RWPE2 (cell line): ENCODE measurements at regions not wholly inside any gene's neighbourhood (a gene's known extent, or its start where the extent isn't known, plus 50 kb on each side); places are given as distances from the start of the nearest gene placed in this dataset.

ENCODE experiments used
- ATAC-seq: fragments of 200-7000 bp; cut with Tn5 transposase; 3 replicates; pipeline ENCODE4 v1.9.1; 2021; ENCODE audit warnings: low read depth
- DNase-seq: peaks from one replicate; pipeline ENCODE4 v3.0.0-alpha.2; 2020; ENCODE audit warnings: low spot score
- H3K27ac ChIP-seq: fragments of 450-650 bp; 2 replicates; pipeline ENCODE4 v1.5.1; 2017; ENCODE audit warnings: mild to moderate bottlenecking; ENCODE audit not compliant: poor library complexity, severe bottlenecking
- H3K27me3 ChIP-seq: fragments of 250-450 bp; sonication (Bioruptor Pico); 2 replicates; pipeline ENCODE4 v1.5.1; 2021; ENCODE audit warnings: mild to moderate bottlenecking, moderate library complexity; ENCODE audit not compliant: insufficient read depth, poor library complexity, severe bottlenecking
- H3K36me3 ChIP-seq: fragments of 250-450 bp; sonication (Bioruptor Pico); 2 replicates; pipeline ENCODE4 v1.5.1; 2020; ENCODE audit warnings: low read depth, mild to moderate bottlenecking, moderate library complexity
- H3K4me1 ChIP-seq: fragments of 250-450 bp; sonication (Bioruptor Pico); 2 replicates; pipeline ENCODE4 v1.5.1; 2021; ENCODE audit warnings: mild to moderate bottlenecking, moderate library complexity; ENCODE audit not compliant: insufficient read depth, poor library complexity, severe bottlenecking
- H3K4me3 ChIP-seq: fragments of 250-450 bp; sonication (Bioruptor Pico); 2 replicates; pipeline ENCODE4 v1.5.1; 2021; ENCODE audit warnings: mild to moderate bottlenecking, moderate library complexity; ENCODE audit not compliant: severe bottlenecking
- H3K9me3 ChIP-seq: fragments of 250-450 bp; sonication (Bioruptor Pico); 2 replicates; pipeline ENCODE4 v1.5.1; 2021; ENCODE audit warnings: mild to moderate bottlenecking, moderate library complexity; ENCODE audit not compliant: severe bottlenecking
- CTCF ChIP-seq: fragments of 450-650 bp; IDR thresholded peaks from one replicate; pipeline ENCODE4 v1.5.1; 2017; ENCODE audit warnings: mild to moderate bottlenecking, moderate library complexity; ENCODE audit not compliant: poor library complexity, severe bottlenecking

GRCh38 chr2:140013545-140014203, 1233.5 kb upstream of the NXPH2 start:
- TF ChIP-seq CTCF: no peak
- no peaks in the 10 kb centered on the region for H3K27me3 ChIP-seq
- no peaks in the 10 kb centered on the region for H3K4me1 ChIP-seq
- DNase-seq (no peak), ATAC-seq (no peak)
- no peaks in the 10 kb centered on the region for H3K9me3 ChIP-seq
- H3K36me3 ChIP-seq: no peaks in the 10 kb centered on the region
- H3K27ac ChIP-seq: no peak overlapping the region
- no peak overlapping the region for H3K4me3 ChIP-seq

DNA sequence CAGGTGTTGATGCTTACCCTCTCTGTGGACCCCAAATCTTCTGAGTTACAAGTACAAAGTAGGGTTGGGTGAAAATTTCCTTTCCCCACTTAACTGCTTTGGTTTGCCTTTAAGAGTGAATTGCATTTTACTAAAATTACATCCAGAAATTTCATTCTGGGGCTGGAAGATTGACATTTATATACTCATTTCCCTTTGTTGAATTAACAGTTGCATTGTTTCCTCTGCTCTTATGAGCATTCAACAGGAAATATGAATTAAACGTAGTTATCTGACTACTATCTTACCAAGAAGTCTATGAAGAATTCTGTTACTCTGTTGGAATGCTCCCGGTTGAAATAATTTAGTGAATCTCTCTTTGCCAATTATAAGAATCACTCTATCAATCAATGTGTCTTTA, 1231.1 kb upstream of the NXPH2 start:
- TF ChIP-seq CTCF: no peak
- Histone ChIP-seq H3K27ac (no peak overlapping the region), H3K9me3 (no peaks in the 10 kb centered on the region), H3K4me3 (no peak overlapping the region), H3K4me1 (no peaks in the 10 kb centered on the region), H3K27me3 (no peaks in the 10 kb centered on the region), H3K36me3 (no peaks in the 10 kb centered on the region)
- no peak for DNase-seq
- ATAC-seq: no peak

DNA sequence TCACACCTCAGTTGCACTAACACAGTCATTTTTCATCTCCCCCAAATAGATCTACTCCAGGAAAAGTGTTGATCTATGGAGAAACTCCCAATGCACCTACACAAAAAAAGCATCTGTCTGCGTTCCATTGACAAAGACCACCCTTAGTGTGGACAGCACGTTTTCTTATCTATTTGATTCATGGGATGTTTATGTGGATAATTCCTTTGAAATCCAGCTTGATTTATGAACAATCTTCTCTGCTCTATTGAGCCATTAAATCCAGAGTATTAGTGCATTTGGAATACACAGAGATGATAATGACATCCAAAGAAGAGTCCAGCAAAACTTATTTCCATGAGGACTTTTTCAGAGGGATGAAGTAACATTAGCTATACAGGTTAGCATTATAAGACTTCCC, 1221.9 kb upstream of the NXPH2 start:
- H3K4me3 ChIP-seq: no peak overlapping the region
- DNase-seq: no peak
- H3K4me1 ChIP-seq: no peaks in the 10 kb centered on the region
- no peak overlapping the region for H3K27ac ChIP-seq
- H3K27me3 ChIP-seq: no peaks in the 10 kb centered on the region
- no peak for TF ChIP-seq CTCF
- no peaks in the 10 kb centered on the region for H3K9me3 ChIP-seq
- no peaks in the 10 kb centered on the region for H3K36me3 ChIP-seq
- ATAC-seq: no peak

DNA sequence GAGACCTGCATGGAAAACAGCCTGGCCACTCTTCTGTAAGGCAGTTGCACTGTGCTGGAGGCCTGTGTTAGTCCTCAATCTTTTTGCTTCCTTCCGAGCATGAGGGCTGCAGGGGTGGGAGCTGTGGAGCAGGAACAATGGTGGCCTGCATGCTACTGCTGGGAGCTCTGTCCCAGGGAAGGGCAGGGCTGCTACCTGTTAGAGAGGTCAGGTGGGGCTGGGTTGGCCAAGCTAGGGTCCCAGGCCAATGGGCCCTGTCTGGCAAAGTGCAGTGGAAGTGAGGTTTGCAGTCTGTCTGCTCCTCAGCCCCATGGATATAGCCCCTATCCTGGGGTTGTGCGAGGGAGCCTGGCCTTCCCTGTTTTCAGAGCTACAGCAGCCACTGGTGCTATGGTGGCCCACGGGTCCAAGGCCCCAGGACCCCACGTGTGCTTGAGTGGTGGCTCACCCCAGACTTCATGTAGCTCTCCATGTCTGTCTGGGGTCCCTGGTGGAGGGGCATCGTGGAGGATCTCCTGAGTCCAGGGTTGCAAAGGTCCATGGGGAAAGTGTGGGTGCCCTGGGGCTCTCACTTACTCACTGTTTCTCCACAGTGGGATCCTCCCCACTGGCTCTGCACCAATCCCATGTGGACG, 1212.6 kb upstream of the NXPH2 start:
- no peak for ATAC-seq
- no peaks in the 10 kb centered on the region for H3K4me1 ChIP-seq
- no peak overlapping the region for H3K27ac ChIP-seq
- H3K4me3 ChIP-seq: no peak overlapping the region
- peaks cover 4% of the 10 kb centered on the region for H3K27me3 ChIP-seq
- no peak for TF ChIP-seq CTCF
- no peaks in the 10 kb centered on the region for H3K36me3 ChIP-seq
- no peaks in the 10 kb centered on the region for H3K9me3 ChIP-seq
- DNase-seq: no peak

DNA sequence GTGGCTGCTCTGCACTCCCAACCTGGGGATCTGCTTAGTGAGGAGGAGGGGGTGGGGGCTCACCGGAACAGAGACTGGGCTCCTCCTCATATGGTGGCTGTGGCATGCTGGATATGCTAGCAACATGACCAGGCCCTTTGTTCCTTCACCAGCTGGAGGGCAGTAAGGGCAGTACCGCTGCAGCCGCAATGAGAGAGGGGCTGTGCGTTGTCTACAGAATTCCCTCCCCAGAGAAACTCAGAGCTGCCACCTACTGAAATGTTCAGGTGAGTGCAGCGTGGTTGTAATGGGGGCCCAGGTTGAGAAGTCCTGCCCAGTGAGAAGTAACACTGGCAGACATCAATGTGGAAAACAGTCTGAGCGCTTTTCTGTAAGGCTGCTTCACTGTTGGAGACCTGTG, 1211.9 kb upstream of the NXPH2 start:
- no peak overlapping the region for H3K27ac ChIP-seq
- ATAC-seq (no peak), DNase-seq (no peak)
- H3K4me3 ChIP-seq: no peak overlapping the region
- no peaks in the 10 kb centered on the region for H3K9me3 ChIP-seq
- H3K27me3 ChIP-seq: peaks cover 4% of the 10 kb centered on the region
- H3K4me1 ChIP-seq: no peaks in the 10 kb centered on the region
- no peak for TF ChIP-seq CTCF
- no peaks in the 10 kb centered on the region for H3K36me3 ChIP-seq
